Neural progenitor cell (in vitro differentiated cells): ENCODE measurements at regions not wholly inside any gene's neighbourhood (a gene's known extent, or its start where the extent isn't known, plus 50 kb on each side); places are given as distances from the start of the nearest gene placed in this dataset.

ENCODE experiments used
- CTCF ChIP-seq: fragments of 200-600 bp; sonication (generic); IDR thresholded peaks from 2 replicates; pipeline ENCODE4 v1.5.1; 2017; ENCODE audit warnings: antibody characterized with exemption, mild to moderate bottlenecking
- EZH2 ChIP-seq: fragments of 200-600 bp; sonication (generic); IDR thresholded peaks from 2 replicates; pipeline ENCODE4 v1.6.1; 2017; ENCODE audit warnings: antibody characterized with exemption, mild to moderate bottlenecking, moderate library complexity
- EZH2phosphoT487 ChIP-seq: fragments of 200-600 bp; sonication (generic); IDR thresholded peaks from 2 replicates; pipeline ENCODE4 v1.6.1; 2017; ENCODE audit warnings: antibody characterized with exemption

GRCh38 chr12:13442457-13442856 is 245.9 kb downstream of the EMP1 start:
- TF ChIP-seq CTCF (no peak), EZH2 (no peak), EZH2phosphoT487 (no peak)
